H1 (cell line): ENCODE measurements at regions not wholly inside any gene's neighbourhood (a gene's known extent, or its start where the extent isn't known, plus 50 kb on each side); places are given as distances from the start of the nearest gene placed in this dataset.

Source experiments
- CTCF ChIA-PET: fragments of 300-600 bp; sonication (Branson Sonifier 250); formaldehyde crosslinking; loops from one replicate; lab custom pipeline; 2021; ENCODE audit not compliant: partially characterized antibody; lab: Charles Lee
- POLR2A ChIA-PET: fragments of 300-600 bp; sonication (Branson Sonifier 250); formaldehyde crosslinking; loops from one replicate; lab custom pipeline; 2021; ENCODE audit warnings: inconsistent platforms; ENCODE audit not compliant: partially characterized antibody; lab: Charles Lee
- DNase-seq, 2 experiments: peaks; one replicate each; pipeline versions ENCODE4 v3.0.0 to v3.0.0-alpha.2; 2010 to 2022; ENCODE audit warnings: low spot score in 2 of 2, low read depth in 1 of 2, mixed read lengths in 1 of 2
- FAIRE-seq: peaks from 2 replicates; lab custom pipeline; 2011; peaks lifted over from hg19 to GRCh38; lab: Jason Lieb, UNC
- H2AFZ ChIP-seq: 2 replicates; pipeline ENCODE4 v1.8.1; 2012; ENCODE audit warnings: low read length, inconsistent platforms
- H2AK5ac ChIP-seq: 2 replicates; pipeline ENCODE4 v1.6.1; 2013; ENCODE audit warnings: low read depth, low read length
- H2BK120ac ChIP-seq: replicated peaks from 2 replicates; pipeline ENCODE3; 2013; ENCODE audit warnings: low read depth, low read length, inconsistent platforms
- H2BK12ac ChIP-seq: 2 replicates; pipeline ENCODE4 v1.6.1; 2013; ENCODE audit warnings: low read depth, low read length
- H2BK15ac ChIP-seq: 2 replicates; pipeline ENCODE4 v1.6.1; 2013; ENCODE audit warnings: low read length
- H2BK20ac ChIP-seq: 2 replicates; pipeline ENCODE4 v1.6.1; 2013; ENCODE audit warnings: low read length
- H2BK5ac ChIP-seq: 2 replicates; pipeline ENCODE4 v1.6.1; 2013; ENCODE audit warnings: low read depth, low read length
- H3K14ac ChIP-seq: 2 replicates; pipeline ENCODE4 v1.6.1; 2013; ENCODE audit warnings: inconsistent platforms; ENCODE audit not compliant: insufficient read length
- H3K18ac ChIP-seq: 2 replicates; pipeline ENCODE4 v1.6.1; 2013; ENCODE audit warnings: low read length; ENCODE audit errors: extremely low read depth
- H3K23ac ChIP-seq: 2 replicates; pipeline ENCODE4 v1.6.1; 2013; ENCODE audit warnings: inconsistent platforms; ENCODE audit not compliant: insufficient read length
- H3K23me2 ChIP-seq: 2 replicates; pipeline ENCODE4 v1.6.1; 2013; ENCODE audit warnings: low read depth, low read length
- H3K27ac ChIP-seq: 2 replicates; pipeline ENCODE4 v1.6.1; 2011; ENCODE audit warnings: low read depth, low read length, inconsistent platforms
- H3K27me3 ChIP-seq, 4 experiments: replicated peaks in 1 of 4; 1 replicate in 1 of 4; 2 replicates in 3 of 4; pipeline versions ENCODE4 v1.6.1 to v1.8.1; 2011 to 2013; ENCODE audit warnings: low read length in 3 of 4, mild to moderate bottlenecking in 3 of 4, inconsistent platforms in 2 of 4, mixed read lengths in 2 of 4, moderate library complexity in 1 of 4; ENCODE audit not compliant: control insufficient read depth in 3 of 4, insufficient read depth in 3 of 4; ENCODE audit errors: extremely low read depth in 1 of 4
- H3K36me3 ChIP-seq, 4 experiments: 2 replicates each; pipeline versions ENCODE4 v1.6.1 to v1.8.1; 2011 to 2013; ENCODE audit warnings: mild to moderate bottlenecking in 4 of 4, low read length in 3 of 4, moderate library complexity in 2 of 4, control low read depth in 1 of 4, inconsistent platforms in 1 of 4; ENCODE audit not compliant: insufficient read depth in 4 of 4, control insufficient read depth in 2 of 4
- H3K4ac ChIP-seq: replicated peaks from 2 replicates; pipeline ENCODE3; 2013; ENCODE audit warnings: low read length, low read depth, mixed read lengths, inconsistent platforms; ENCODE audit not compliant: insufficient read length
- H3K4me1 ChIP-seq, 4 experiments: replicated peaks in 1 of 4; 1 replicate in 1 of 4; 2 replicates in 3 of 4; pipeline versions ENCODE4 v1.6.1 to v1.8.1; 2011 to 2013; ENCODE audit warnings: low read length in 3 of 4, inconsistent platforms in 2 of 4, mixed read lengths in 1 of 4; ENCODE audit not compliant: insufficient read depth in 4 of 4, control insufficient read depth in 3 of 4
- H3K4me2 ChIP-seq, 2 experiments: 2 replicates each; pipeline versions ENCODE4 v1.6.1 to v1.8.1; 2011 to 2013; ENCODE audit warnings: low read depth in 2 of 2, low read length in 2 of 2, control low read depth in 1 of 2, inconsistent platforms in 1 of 2, mild to moderate bottlenecking in 1 of 2; ENCODE audit not compliant: insufficient read depth in 1 of 2
- H3K4me3 ChIP-seq, 4 experiments: fragments of 200-600, 300-600 bp in 1 of 4; sonication (generic), shearing (Covaris generic), sonication (Bioruptor Twin) in 1 of 4; 2 replicates each; pipeline versions ENCODE4 v1.5.1 to v1.8.1; 2011 to 2016; ENCODE audit warnings: low read length in 4 of 4, low read depth in 3 of 4, control low read depth in 2 of 4, inconsistent platforms in 2 of 4, mild to moderate bottlenecking in 2 of 4, mixed read lengths in 1 of 4, moderate library complexity in 1 of 4; ENCODE audit not compliant: insufficient read depth in 2 of 4; ENCODE audit errors: extremely low read depth in 1 of 4
- H3K56ac ChIP-seq: replicated peaks from 2 replicates; pipeline ENCODE3; 2013; ENCODE audit warnings: low read depth, mild to moderate bottlenecking, mixed read lengths, low read length, inconsistent platforms; ENCODE audit not compliant: insufficient read length
- H3K79me1 ChIP-seq: 2 replicates; pipeline ENCODE4 v1.6.1; 2013; ENCODE audit warnings: low read depth, low read length, control low read depth
- H3K79me2 ChIP-seq, 2 experiments: 2 replicates each; pipeline versions ENCODE4 v1.6.1 to v1.8.1; 2012 to 2013; ENCODE audit warnings: low read length in 2 of 2, mild to moderate bottlenecking in 2 of 2, inconsistent platforms in 1 of 2; ENCODE audit not compliant: insufficient read depth in 2 of 2, control insufficient read depth in 1 of 2
- H3K9ac ChIP-seq, 4 experiments: replicated peaks in 1 of 4; 1 replicate in 1 of 4; 2 replicates in 3 of 4; pipeline versions ENCODE4 v1.6.1 to v1.8.1; 2011 to 2013; ENCODE audit warnings: low read depth in 3 of 4, low read length in 3 of 4, control low read depth in 2 of 4, mild to moderate bottlenecking in 2 of 4, moderate library complexity in 2 of 4, inconsistent platforms in 1 of 4; ENCODE audit errors: extremely low read depth in 1 of 4
- H3K9me3 ChIP-seq, 2 experiments: 2 replicates each; pipeline versions ENCODE4 v1.6.1 to v1.8.1; 2012 to 2013; ENCODE audit warnings: mild to moderate bottlenecking in 2 of 2, moderate library complexity in 2 of 2, control low read depth in 1 of 2, inconsistent platforms in 1 of 2, low read depth in 1 of 2, low read length in 1 of 2, mixed read lengths in 1 of 2; ENCODE audit not compliant: insufficient read depth in 2 of 2
- H4K20me1 ChIP-seq, 2 experiments: replicated peaks in 1 of 2; 2 replicates each; pipeline versions ENCODE3 to v1.8.1; 2011 to 2013; ENCODE audit warnings: inconsistent platforms in 2 of 2, low read length in 2 of 2, mild to moderate bottlenecking in 1 of 2; ENCODE audit not compliant: insufficient read depth in 2 of 2, control insufficient read depth in 1 of 2
- H4K5ac ChIP-seq: 2 replicates; pipeline ENCODE4 v1.6.1; 2013; ENCODE audit warnings: low read length, low read depth, mixed read lengths, inconsistent platforms; ENCODE audit not compliant: insufficient read length
- H4K8ac ChIP-seq: 2 replicates; pipeline ENCODE4 v1.8.0; 2013; ENCODE audit warnings: mild to moderate bottlenecking, moderate library complexity, low read length, inconsistent platforms; ENCODE audit not compliant: insufficient read depth; ENCODE audit errors: extremely low read depth
- H4K91ac ChIP-seq: replicated peaks from 2 replicates; pipeline ENCODE3; 2013; ENCODE audit warnings: low read length, mixed read lengths, inconsistent platforms; ENCODE audit not compliant: insufficient read length
- EGR1 ChIP-seq: IDR thresholded peaks from 2 replicates; pipeline ENCODE4 v1.6.1; 2011; ENCODE audit warnings: low read depth, low read length, borderline replicate concordance
- GABPA ChIP-seq: IDR thresholded peaks from 2 replicates; pipeline ENCODE4 v1.6.1; 2011; ENCODE audit warnings: mild to moderate bottlenecking, low read length, moderate library complexity, borderline replicate concordance; ENCODE audit not compliant: insufficient read depth
- SAP30 ChIP-seq: fragments of 300-600 bp; sonication (generic); IDR thresholded peaks from 2 replicates; pipeline ENCODE4 v1.7.1; 2012; ENCODE audit warnings: low read length, moderate library complexity, mild to moderate bottlenecking, inconsistent platforms; ENCODE audit not compliant: insufficient read depth, insufficient replicate concordance
- WGBS, 2 experiments: shearing (Covaris generic) in 1 of 2; methylation state at CpG; one replicate each; pipeline versions ENCODE4 v1.1.6 to v1.1.7; 2013 to 2015; ENCODE audit warnings: low lambda C conversion rate in 2 of 2, mixed read lengths in 2 of 2, inconsistent platforms in 1 of 2, low coverage in 1 of 2, missing lambda C conversion rate in 1 of 2; ENCODE audit not compliant: insufficient replicate concordance in 2 of 2, insufficient coverage in 1 of 2, insufficient read length in 1 of 2; ENCODE audit errors: extremely low coverage in 1 of 2, missing lambda C conversion rate in 1 of 2; 5-methylcytosine and 5-hydroxymethylcytosine counted together

DNA sequence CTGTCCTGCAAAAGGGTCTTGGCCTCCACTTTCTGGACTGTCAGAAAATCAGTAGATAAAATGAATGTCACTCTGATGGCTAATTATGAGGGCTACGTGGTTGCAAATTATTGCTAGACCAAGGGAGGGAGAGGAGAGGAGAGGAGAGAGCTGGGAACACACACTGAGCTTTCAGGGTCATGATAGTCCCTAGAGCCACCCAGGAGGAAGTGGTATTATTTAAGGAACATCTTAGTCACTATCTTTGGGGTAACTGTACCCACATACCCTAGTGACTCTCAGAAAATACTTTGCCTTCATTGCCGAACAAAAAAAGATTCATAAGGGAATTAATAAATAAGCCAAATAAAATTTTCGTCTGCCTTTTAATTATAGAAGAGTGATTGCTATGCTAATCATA, 642.3 kb upstream of the CFAP20DC start:
- DNase-seq = no peak
- TF ChIP-seq GABPA (no peak), EGR1 (no peak), SAP30 (no peak)
- H3K9me3 ChIP-seq = no peaks in the 10 kb centered on the region; a peak in 1 of 4 replicates
- H3K79me2 ChIP-seq = no peaks in the 10 kb centered on the region
- no peaks in the 10 kb centered on the region for H3K79me1 ChIP-seq
- H3K4me1 ChIP-seq = no peaks in the 10 kb centered on the region
- H4K5ac ChIP-seq = no peak overlapping the region
- no peak overlapping the region for H2BK20ac ChIP-seq
- no peak overlapping the region for H3K4me2 ChIP-seq
- H3K4ac ChIP-seq = no peak overlapping the region
- no peak overlapping the region for H4K8ac ChIP-seq
- no peak overlapping the region for H3K4me3 ChIP-seq
- FAIRE-seq = no peak
- no peak overlapping the region for H3K14ac ChIP-seq
- no peak overlapping the region for H3K56ac ChIP-seq
- H4K91ac ChIP-seq = no peak overlapping the region
- H2AFZ ChIP-seq = no peak overlapping the region
- POLR2A ChIA-PET = no interaction called here
- H3K9ac ChIP-seq = no peak overlapping the region
- H2BK15ac ChIP-seq = no peak overlapping the region
- H2BK120ac ChIP-seq = no peak overlapping the region
- H3K23me2 ChIP-seq = no peaks in the 10 kb centered on the region
- no peak overlapping the region for H3K23ac ChIP-seq
- no peak overlapping the region for H2BK12ac ChIP-seq
- no peaks in the 10 kb centered on the region for H3K27me3 ChIP-seq
- no peak overlapping the region for H3K18ac ChIP-seq
- no peak overlapping the region for H2AK5ac ChIP-seq
- H3K36me3 ChIP-seq = no peaks in the 10 kb centered on the region
- WGBS, 2 experiments = 92% methylated on average over 3 of the region's 3 CpGs; no CpG with 5 or more reads in 1 of the 2 experiments
- CTCF ChIA-PET = no interaction called here
- no peak overlapping the region for H3K27ac ChIP-seq
- H2BK5ac ChIP-seq = no peak overlapping the region
- H4K20me1 ChIP-seq = no peaks in the 10 kb centered on the region
